ENCODE measurements at regions not wholly inside any gene's neighbourhood (a gene's known extent, or its start where the extent isn't known, plus 50 kb on each side); places are given as distances from the start of the nearest gene placed in this dataset.
"Not testable (repeated sequence)": the region's sequence is repeated elsewhere in the genome, so short reads cannot be mapped to it uniquely, and the experiment has no call there.

GRCh38 chrX:16333453-16333852 lies 166.2 kb downstream of the MAGEB17 start:
- TF ChIP-seq POLR2A (IDR thresholded peaks at IDR 0.05) = no peak
- TF ChIP-seq, protein P1, sequence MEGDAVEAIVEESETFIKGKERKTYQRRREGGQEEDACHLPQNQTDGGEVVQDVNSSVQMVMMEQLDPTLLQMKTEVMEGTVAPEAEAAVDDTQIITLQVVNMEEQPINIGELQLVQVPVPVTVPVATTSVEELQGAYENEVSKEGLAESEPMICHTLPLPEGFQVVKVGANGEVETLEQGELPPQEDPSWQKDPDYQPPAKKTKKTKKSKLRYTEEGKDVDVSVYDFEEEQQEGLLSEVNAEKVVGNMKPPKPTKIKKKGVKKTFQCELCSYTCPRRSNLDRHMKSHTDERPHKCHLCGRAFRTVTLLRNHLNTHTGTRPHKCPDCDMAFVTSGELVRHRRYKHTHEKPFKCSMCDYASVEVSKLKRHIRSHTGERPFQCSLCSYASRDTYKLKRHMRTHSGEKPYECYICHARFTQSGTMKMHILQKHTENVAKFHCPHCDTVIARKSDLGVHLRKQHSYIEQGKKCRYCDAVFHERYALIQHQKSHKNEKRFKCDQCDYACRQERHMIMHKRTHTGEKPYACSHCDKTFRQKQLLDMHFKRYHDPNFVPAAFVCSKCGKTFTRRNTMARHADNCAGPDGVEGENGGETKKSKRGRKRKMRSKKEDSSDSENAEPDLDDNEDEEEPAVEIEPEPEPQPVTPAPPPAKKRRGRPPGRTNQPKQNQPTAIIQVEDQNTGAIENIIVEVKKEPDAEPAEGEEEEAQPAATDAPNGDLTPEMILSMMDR (IDR thresholded peaks at IDR 0.05) = no peak
- no peak for TF ChIP-seq POLR2AphosphoS5 (IDR thresholded peaks at IDR 0.05; ENCODE audit: insufficient read depth in 1 of 2, low read depth in 1 of 2)
- no peak for DNase-seq (ENCODE audit: extremely low spot score in 2 of 2)
- intact Hi-C loops (cut with DNase I) = no loop called here

DNA sequence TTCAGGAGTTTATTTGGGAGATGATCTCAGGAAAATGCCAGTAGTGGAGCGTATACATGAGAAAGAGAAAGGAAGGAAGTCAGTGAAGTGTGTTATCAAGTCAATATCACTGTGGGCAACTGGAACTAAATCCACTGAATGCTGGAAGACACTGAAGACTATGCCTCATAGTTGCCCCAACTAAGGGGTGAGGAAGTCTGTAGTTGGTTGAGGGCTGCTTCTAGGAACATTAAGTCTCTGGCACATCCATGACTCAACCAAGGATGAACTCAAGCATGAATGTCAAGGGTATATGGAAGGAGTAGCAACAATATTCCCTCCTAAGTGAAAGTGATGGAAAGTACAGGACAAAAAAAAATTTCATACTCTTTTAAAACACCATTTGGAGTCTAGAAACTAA lies 167.9 kb downstream of the MAGEB17 start:
- Histone ChIP-seq H3K36me3 (no peaks in the 10 kb centered on the region), H3K27me3 (no peaks in the 10 kb centered on the region), H3K4me1 (no peaks in the 10 kb centered on the region), H3K27ac (no peak overlapping the region), H3K9me3 (no peaks in the 10 kb centered on the region), H3K4me3 (no peak overlapping the region)
- no peak for DNase-seq (ENCODE audit: extremely low spot score in 2 of 2)
- TF ChIP-seq, protein P1 (IDR thresholded peaks at IDR 0.05) = no peak
- TF ChIP-seq POLR2AphosphoS5 (IDR thresholded peaks at IDR 0.05; ENCODE audit: insufficient read depth in 1 of 2, low read depth in 1 of 2) = no peak
- TF ChIP-seq POLR2A (IDR thresholded peaks at IDR 0.05) = no peak
- intact Hi-C loops (cut with DNase I) = no loop called here

More at GRCh38 chrX:16333453-16333852, 166.2 kb downstream of the MAGEB17 start:
- Histone ChIP-seq H3K36me3 (no peaks in the 10 kb centered on the region), H3K4me1 (no peaks in the 10 kb centered on the region), H3K4me3 (no peak overlapping the region), H3K9me3 (no peaks in the 10 kb centered on the region), H3K27ac (no peak overlapping the region), H3K27me3 (no peaks in the 10 kb centered on the region)

DNA sequence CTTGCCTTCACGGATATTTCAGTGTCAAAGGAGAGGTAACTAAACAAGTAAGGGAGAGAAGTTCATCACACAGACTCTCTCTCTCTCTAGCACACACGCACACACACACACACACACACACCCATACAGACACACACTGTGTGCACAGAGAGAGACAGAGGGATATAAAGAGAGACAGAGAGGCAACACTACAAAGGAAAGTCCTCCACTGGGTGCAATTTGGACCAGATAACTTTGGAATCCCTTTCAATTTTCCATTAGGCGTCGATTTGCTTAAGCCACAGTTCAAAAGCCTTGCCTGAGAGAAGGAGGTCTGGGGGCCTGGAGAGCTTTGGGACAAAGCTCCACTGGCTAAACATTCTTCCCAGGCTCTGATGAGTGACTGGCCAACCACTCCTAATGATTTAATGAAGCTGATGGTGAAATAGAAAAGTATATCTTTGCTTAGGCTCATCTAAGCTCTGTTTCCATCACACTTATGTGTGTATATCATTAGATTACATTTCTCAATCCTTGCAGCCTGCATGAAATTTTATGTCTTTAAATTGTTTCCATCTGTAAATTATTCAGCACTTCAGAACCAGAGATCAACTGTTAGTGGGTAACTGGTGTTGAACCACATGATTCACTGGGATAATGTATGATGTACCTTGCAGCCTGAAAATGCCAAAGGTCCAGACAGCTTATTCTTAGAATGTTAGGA lies 180.8 kb downstream of the MAGEB17 start:
- intact Hi-C loops (cut with DNase I) = no loop called here
- no peak overlapping the region for H3K27ac ChIP-seq
- no peak for DNase-seq (ENCODE audit: extremely low spot score in 2 of 2)
- H3K36me3 ChIP-seq = no peaks in the 10 kb centered on the region
- H3K4me3 ChIP-seq = no peak overlapping the region
- TF ChIP-seq, protein P1 (IDR thresholded peaks at IDR 0.05) = no peak
- TF ChIP-seq POLR2A (IDR thresholded peaks at IDR 0.05) (no peak), POLR2AphosphoS5 (IDR thresholded peaks at IDR 0.05; ENCODE audit: insufficient read depth in 1 of 2, low read depth in 1 of 2) (no peak)
- no peaks in the 10 kb centered on the region for H3K9me3 ChIP-seq
- no peaks in the 10 kb centered on the region for H3K27me3 ChIP-seq
- H3K4me1 ChIP-seq = no peaks in the 10 kb centered on the region

DNA sequence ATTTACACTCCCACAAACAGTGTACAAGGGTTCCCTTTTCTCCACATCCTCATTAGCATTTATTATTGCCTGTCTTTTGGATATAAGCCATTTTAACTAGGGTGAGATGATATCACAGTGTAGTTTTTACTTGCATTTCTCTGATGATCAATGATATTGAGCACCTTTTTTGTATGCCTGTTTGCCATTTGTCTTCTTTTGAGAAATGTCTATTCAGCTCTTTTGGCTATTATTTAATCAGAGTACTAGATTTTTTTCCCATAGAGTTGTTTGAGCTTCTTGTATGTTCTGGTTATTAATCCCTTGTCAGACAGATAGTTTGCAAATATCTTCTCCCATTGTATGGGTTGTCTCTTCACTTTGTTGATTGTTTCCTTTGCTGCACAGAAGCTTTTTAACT lies 190.6 kb downstream of the MAGEB17 start:
- Histone ChIP-seq H3K36me3 (no peaks in the 10 kb centered on the region), H3K27ac (no peak overlapping the region), H3K27me3 (no peaks in the 10 kb centered on the region), H3K4me3 (no peak overlapping the region), H3K4me1 (no peaks in the 10 kb centered on the region), H3K9me3 (no peaks in the 10 kb centered on the region)
- TF ChIP-seq, protein P1 (IDR thresholded peaks at IDR 0.05) = no peak
- TF ChIP-seq POLR2AphosphoS5 (IDR thresholded peaks at IDR 0.05; ENCODE audit: insufficient read depth in 1 of 2, low read depth in 1 of 2) (no peak), POLR2A (IDR thresholded peaks at IDR 0.05) (no peak)
- intact Hi-C loops (cut with DNase I) = no loop called here
- DNase-seq (ENCODE audit: extremely low spot score in 2 of 2) = no peak

DNA sequence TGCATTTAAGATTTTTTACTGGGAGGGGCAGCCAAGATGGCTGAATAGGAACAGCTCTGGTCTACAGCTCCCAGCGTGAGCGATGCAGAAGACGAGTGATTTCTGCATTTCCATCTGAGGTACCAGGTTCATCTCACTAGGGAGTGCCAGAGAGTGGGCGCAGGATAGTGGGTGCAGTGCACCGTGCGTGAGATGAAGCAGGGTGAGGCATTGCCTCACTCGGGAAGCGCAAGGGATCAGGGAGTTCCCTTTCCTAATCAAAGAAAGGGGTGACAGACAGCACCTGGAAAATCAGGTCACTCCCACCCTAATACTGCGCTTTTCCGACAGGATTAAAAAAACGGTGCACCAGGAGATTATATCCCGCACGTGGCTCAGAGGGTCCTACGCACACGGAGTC lies 192.8 kb downstream of the MAGEB17 start:
- H3K9me3 ChIP-seq; H3K27me3 ChIP-seq; H3K27ac ChIP-seq; H3K36me3 ChIP-seq; DNase-seq (ENCODE audit: extremely low spot score in 2 of 2); H3K4me1 ChIP-seq; intact Hi-C loops (cut with DNase I); H3K4me3 ChIP-seq: not testable (repeated sequence)

All from vagina (tissue), 2 donors.